HG02763 (cell line): ENCODE measurements at regions not wholly inside any gene's neighbourhood (a gene's known extent, or its start where the extent isn't known, plus 50 kb on each side); places are given as distances from the start of the nearest gene placed in this dataset.
"Not testable (repeated sequence)": the region's sequence is repeated elsewhere in the genome, so short reads cannot be mapped to it uniquely, and the experiment has no call there.

Experiments used
- ATAC-seq: cut with Tn5 transposase; IDR thresholded peaks from one replicate; pipeline ENCODE4 v1.9.1; 2021; ENCODE audit warnings: mild to moderate bottlenecking, moderate library complexity; ENCODE audit not compliant: unreplicated experiment

GRCh38 chr5:7202846-7203245, 193.1 kb upstream of the ADCY2 start:
- no peak for ATAC-seq

GRCh38 chr5:7207979-7208378, 188.0 kb upstream of the ADCY2 start:
- no peak for ATAC-seq

GRCh38 chr5:7208938-7209337, 187.0 kb upstream of the ADCY2 start:
- ATAC-seq: no peak

GRCh38 chr5:7209658-7210057, 186.3 kb upstream of the ADCY2 start:
- ATAC-seq: no peak

GRCh38 chr5:7210549-7210948, 185.4 kb upstream of the ADCY2 start:
- ATAC-seq: no peak

GRCh38 chr5:7213525-7213924, 182.4 kb upstream of the ADCY2 start:
- no peak for ATAC-seq

- ATAC-seq: no peak
Observed at GRCh38 chr5:7214906-7215416, 181.0 kb upstream of the ADCY2 start.

GRCh38 chr5:7218141-7218540, 177.8 kb upstream of the ADCY2 start:
- no peak for ATAC-seq

GRCh38 chr5:7220156-7220555, 175.8 kb upstream of the ADCY2 start:
- ATAC-seq: no peak

- ATAC-seq: no peak
Observed at GRCh38 chr5:7221041-7221440, 174.9 kb upstream of the ADCY2 start.

GRCh38 chr5:7225826-7226225, 170.1 kb upstream of the ADCY2 start:
- ATAC-seq: no peak

GRCh38 chr5:7242118-7242710, 153.7 kb upstream of the ADCY2 start:
- no peak for ATAC-seq

GRCh38 chr5:7244208-7244607, 151.7 kb upstream of the ADCY2 start:
- no peak for ATAC-seq

- ATAC-seq: no peak
Observed at GRCh38 chr5:7245121-7245651, 150.8 kb upstream of the ADCY2 start.

GRCh38 chr5:7246287-7246686, 149.7 kb upstream of the ADCY2 start:
- ATAC-seq: no peak

- ATAC-seq: no peak
Observed at GRCh38 chr5:7250004-7250403, 145.9 kb upstream of the ADCY2 start.

- no peak for ATAC-seq
Observed at GRCh38 chr5:7250611-7251010, 145.3 kb upstream of the ADCY2 start.

- ATAC-seq: no peak
Observed at GRCh38 chr5:7251132-7251531, 144.8 kb upstream of the ADCY2 start.

GRCh38 chr5:7261049-7261448, 134.9 kb upstream of the ADCY2 start:
- no peak for ATAC-seq

GRCh38 chr5:7261900-7262299, 134.0 kb upstream of the ADCY2 start:
- ATAC-seq: no peak

GRCh38 chr5:7263398-7264015, 132.4 kb upstream of the ADCY2 start:
- ATAC-seq: not testable (repeated sequence)

GRCh38 chr5:7265776-7266175, 130.2 kb upstream of the ADCY2 start:
- not testable (repeated sequence) for ATAC-seq
